Limb (tissue), 2 donors: ENCODE measurements at regions not wholly inside any gene's neighbourhood (a gene's known extent, or its start where the extent isn't known, plus 50 kb on each side); places are given as distances from the start of the nearest gene placed in this dataset.
"Not testable (repeated sequence)": the region's sequence is repeated elsewhere in the genome, so short reads cannot be mapped to it uniquely, and the experiment has no call there.

Source experiments
- DNase-seq, 2 donors: peaks; one replicate each; pipeline ENCODE4 v3.0.0-alpha.2; 2016; ENCODE audit errors: extremely low spot score in 2 of 2

GRCh38 chr19:28632371-28633080 lies 580.4 kb downstream of the UQCRFS1 start:
- no peak for DNase-seq

GRCh38 chr19:28631961-28632360 lies 581.0 kb downstream of the UQCRFS1 start:
- DNase-seq = no peak

GRCh38 chr19:28627669-28628068 lies 585.3 kb downstream of the UQCRFS1 start:
- no peak for DNase-seq

GRCh38 chr19:28626407-28626806 lies 586.5 kb downstream of the UQCRFS1 start:
- DNase-seq = not testable (repeated sequence)

- no peak for DNase-seq
Observed at GRCh38 chr19:28619816-28620429, 593.0 kb downstream of the UQCRFS1 start.

GRCh38 chr19:28618504-28618903 lies 594.4 kb downstream of the UQCRFS1 start:
- no peak for DNase-seq

- DNase-seq = no peak
Observed at GRCh38 chr19:28615966-28616365, 597.0 kb downstream of the UQCRFS1 start.

GRCh38 chr19:28615546-28615916 lies 597.4 kb downstream of the UQCRFS1 start:
- no peak for DNase-seq

- DNase-seq = no peak
Observed at GRCh38 chr19:28614634-28615545, 598.1 kb downstream of the UQCRFS1 start.

- no peak for DNase-seq
Observed at GRCh38 chr19:28612275-28612769, 600.6 kb downstream of the UQCRFS1 start.

- DNase-seq = not testable (repeated sequence)
Observed at GRCh38 chr19:28611227-28611914, 601.6 kb downstream of the UQCRFS1 start.

- no peak for DNase-seq
Observed at GRCh38 chr19:28610731-28611130, 602.2 kb downstream of the UQCRFS1 start.

- DNase-seq = no peak
Observed at GRCh38 chr19:28609944-28610343, 603.0 kb downstream of the UQCRFS1 start.

- DNase-seq = no peak
Observed at GRCh38 chr19:28609091-28609755, 603.7 kb downstream of the UQCRFS1 start.

- no peak for DNase-seq
Observed at GRCh38 chr19:28608292-28608691, 604.7 kb downstream of the UQCRFS1 start.

- no peak for DNase-seq
Observed at GRCh38 chr19:28607066-28607583, 605.8 kb downstream of the UQCRFS1 start.

GRCh38 chr19:28606269-28607032 lies 606.5 kb downstream of the UQCRFS1 start:
- DNase-seq = no peak

- no peak for DNase-seq
Observed at GRCh38 chr19:28605501-28606268, 607.3 kb downstream of the UQCRFS1 start.

GRCh38 chr19:28603453-28603852 lies 609.5 kb downstream of the UQCRFS1 start:
- DNase-seq = no peak
